CD8-positive, alpha-beta memory T cell (primary cell): ENCODE measurements at regions not wholly inside any gene's neighbourhood (a gene's known extent, or its start where the extent isn't known, plus 50 kb on each side); places are given as distances from the start of the nearest gene placed in this dataset.

ENCODE experiments used
- CTCF ChIA-PET: fragments of 350-600 bp; sonication (Branson Sonifier 250); formaldehyde crosslinking; loops from one replicate; lab custom pipeline; 2021; ENCODE audit warnings: antibody characterized with exemption; lab: Charles Lee
- POLR2A ChIA-PET: fragments of 350-600 bp; sonication (Branson Sonifier 250); formaldehyde crosslinking; loops from one replicate; lab custom pipeline; 2021; ENCODE audit warnings: antibody characterized with exemption; lab: Charles Lee
- DNase-seq, 5 donors: peaks; one replicate each; pipeline versions ENCODE4 v3.0.0 to v3.0.0-alpha.2; 2020 to 2022; ENCODE audit warnings: mixed read lengths in 1 of 5
- H3K27ac ChIP-seq: one replicate; pipeline ENCODE4 v1.7.0; 2013; ENCODE audit warnings: low read depth, mild to moderate bottlenecking, low read length, moderate library complexity
- H3K27me3 ChIP-seq: 2 replicates; pipeline ENCODE4 v1.7.0; 2013; ENCODE audit warnings: low read length, mild to moderate bottlenecking; ENCODE audit not compliant: insufficient read depth, poor library complexity, severe bottlenecking
- H3K36me3 ChIP-seq: 2 replicates; pipeline ENCODE4 v1.7.0; 2013; ENCODE audit warnings: mild to moderate bottlenecking, low read length, moderate library complexity; ENCODE audit not compliant: insufficient read depth
- H3K4me1 ChIP-seq: 2 replicates; pipeline ENCODE4 v1.7.0; 2013; ENCODE audit warnings: mild to moderate bottlenecking, low read length, moderate library complexity; ENCODE audit not compliant: insufficient read depth
- H3K4me3 ChIP-seq: 2 replicates; pipeline ENCODE4 v1.7.0; 2013; ENCODE audit warnings: mild to moderate bottlenecking, low read length
- H3K9me3 ChIP-seq: 2 replicates; pipeline ENCODE4 v1.7.0; 2013; ENCODE audit warnings: mild to moderate bottlenecking, low read length
- H3K27ac Mint-ChIP-seq, 8 donors: one replicate each; pipeline ENCODE4 v1.8.0; 2020 to 2021; ENCODE audit warnings: mixed read lengths in 8 of 8, mild to moderate bottlenecking in 6 of 8, inconsistent platforms in 3 of 8, moderate library complexity in 3 of 8
- H3K27me3 Mint-ChIP-seq, 2 donors: one replicate each; pipeline ENCODE4 v1.8.0; 2020 to 2021; ENCODE audit warnings: mixed read lengths in 2 of 2, mild to moderate bottlenecking in 1 of 2, moderate library complexity in 1 of 2
- H3K36me3 Mint-ChIP-seq, 3 donors: one replicate each; pipeline ENCODE4 v1.8.0; 2020 to 2021; ENCODE audit warnings: mixed read lengths in 3 of 3, inconsistent platforms in 1 of 3, mild to moderate bottlenecking in 1 of 3
- H3K4me1 Mint-ChIP-seq, 3 donors: one replicate each; pipeline ENCODE4 v1.8.0; 2020 to 2021; ENCODE audit warnings: mixed read lengths in 3 of 3, inconsistent platforms in 1 of 3, mild to moderate bottlenecking in 1 of 3
- H3K4me3 Mint-ChIP-seq, 7 donors: one replicate each; pipeline ENCODE4 v1.8.0; 2020 to 2021; ENCODE audit warnings: mixed read lengths in 7 of 7, mild to moderate bottlenecking in 6 of 7, moderate library complexity in 4 of 7, inconsistent platforms in 2 of 7
- H3K9me3 Mint-ChIP-seq, 5 donors: one replicate each; pipeline ENCODE4 v1.8.0; 2020 to 2022; ENCODE audit warnings: mixed read lengths in 5 of 5, mild to moderate bottlenecking in 3 of 5, moderate library complexity in 2 of 5, inconsistent platforms in 1 of 5

- ChIA-PET CTCF (no interaction called here), POLR2A (no interaction called here)
- Mint-ChIP-seq H3K27me3 (peaks cover 16 to 30% of the 10 kb centered on the region in 2 donors), H3K4me3 (no peak overlapping the region), H3K27ac (no peak overlapping the region), H3K36me3 (peaks cover 0 to 11% (median 0%) of the 10 kb centered on the region in 3 donors), H3K4me1 (no peaks in the 10 kb centered on the region), H3K9me3 (peaks cover 11 to 16% (median 15%) of the 10 kb centered on the region in 5 donors)
- H3K36me3 ChIP-seq = no peaks in the 10 kb centered on the region
- no peak for DNase-seq
- no peaks in the 10 kb centered on the region for H3K27me3 ChIP-seq
- H3K9me3 ChIP-seq = no peaks in the 10 kb centered on the region
- no peak overlapping the region for H3K4me3 ChIP-seq
- no peaks in the 10 kb centered on the region for H3K4me1 ChIP-seq
- H3K27ac ChIP-seq = no peak overlapping the region
These were observed 93.3 kb upstream of the ALKAL2 start for GRCh38 chr2:381181-381580.

- Histone ChIP-seq H3K27ac (no peak overlapping the region), H3K36me3 (no peaks in the 10 kb centered on the region), H3K4me3 (no peak overlapping the region), H3K4me1 (no peaks in the 10 kb centered on the region), H3K27me3 (no peaks in the 10 kb centered on the region), H3K9me3 (no peaks in the 10 kb centered on the region)
- ChIA-PET CTCF (no interaction called here), POLR2A (no interaction called here)
- peaks cover 16 to 30% of the 10 kb centered on the region in 2 donors for H3K27me3 Mint-ChIP-seq
- no peak overlapping the region for H3K27ac Mint-ChIP-seq
- peaks cover 11 to 16% (median 15%) of the 10 kb centered on the region in 5 donors for H3K9me3 Mint-ChIP-seq
- no peak overlapping the region for H3K4me3 Mint-ChIP-seq
- DNase-seq = no peak
- H3K4me1 Mint-ChIP-seq = no peaks in the 10 kb centered on the region
- peaks cover 0 to 11% (median 0%) of the 10 kb centered on the region in 3 donors for H3K36me3 Mint-ChIP-seq
These were observed 92.9 kb upstream of the ALKAL2 start for GRCh38 chr2:380772-381171.

GRCh38 chr2:380221-380620 lies 92.3 kb upstream of the ALKAL2 start:
- Mint-ChIP-seq H3K27ac (no peak overlapping the region), H3K9me3 (peaks cover 11 to 16% (median 15%) of the 10 kb centered on the region in 5 donors), H3K4me3 (no peak overlapping the region), H3K4me1 (no peaks in the 10 kb centered on the region), H3K36me3 (peaks cover 0 to 11% (median 0%) of the 10 kb centered on the region in 3 donors), H3K27me3 (peaks cover 17 to 34% of the 10 kb centered on the region in 2 donors)
- CTCF ChIA-PET = no interaction called here
- POLR2A ChIA-PET = no interaction called here
- Histone ChIP-seq H3K4me1 (no peaks in the 10 kb centered on the region), H3K36me3 (no peaks in the 10 kb centered on the region), H3K27me3 (no peaks in the 10 kb centered on the region), H3K4me3 (no peak overlapping the region), H3K27ac (no peak overlapping the region), H3K9me3 (no peaks in the 10 kb centered on the region)
- no peak for DNase-seq

GRCh38 chr2:379778-380177 lies 91.9 kb upstream of the ALKAL2 start:
- Histone ChIP-seq H3K27ac (no peak overlapping the region), H3K4me1 (no peaks in the 10 kb centered on the region), H3K4me3 (no peak overlapping the region), H3K27me3 (no peaks in the 10 kb centered on the region), H3K36me3 (no peaks in the 10 kb centered on the region), H3K9me3 (no peaks in the 10 kb centered on the region)
- Mint-ChIP-seq H3K4me3 (no peak overlapping the region), H3K9me3 (peaks cover 11 to 16% (median 15%) of the 10 kb centered on the region in 5 donors), H3K27ac (no peak overlapping the region), H3K27me3 (peaks cover 21 to 36% of the 10 kb centered on the region in 2 donors), H3K4me1 (no peaks in the 10 kb centered on the region), H3K36me3 (peaks cover 0 to 11% (median 0%) of the 10 kb centered on the region in 3 donors)
- ChIA-PET POLR2A (no interaction called here), CTCF (no interaction called here)
- DNase-seq = no peak

GRCh38 chr2:378364-378763 lies 90.5 kb upstream of the ALKAL2 start:
- no peaks in the 10 kb centered on the region for H3K4me1 ChIP-seq
- no peaks in the 10 kb centered on the region for H3K4me1 Mint-ChIP-seq

GRCh38 chr2:377414-377813 lies 89.5 kb upstream of the ALKAL2 start:
- H3K4me1 ChIP-seq = no peaks in the 10 kb centered on the region
- H3K27me3 ChIP-seq = no peaks in the 10 kb centered on the region
- no peak for DNase-seq
- H3K4me3 ChIP-seq = no peak overlapping the region
- H3K27ac ChIP-seq = no peak overlapping the region
- peaks cover 24 to 51% of the 10 kb centered on the region in 2 donors for H3K27me3 Mint-ChIP-seq
- ChIA-PET CTCF (no interaction called here), POLR2A (no interaction called here)
- peaks cover 11 to 16% (median 15%) of the 10 kb centered on the region in 5 donors for H3K9me3 Mint-ChIP-seq
- H3K36me3 ChIP-seq = no peaks in the 10 kb centered on the region
- no peaks in the 10 kb centered on the region for H3K4me1 Mint-ChIP-seq
- H3K36me3 Mint-ChIP-seq = peaks cover 0 to 11% (median 0%) of the 10 kb centered on the region in 3 donors
- H3K4me3 Mint-ChIP-seq = no peak overlapping the region
- H3K9me3 ChIP-seq = no peaks in the 10 kb centered on the region
- H3K27ac Mint-ChIP-seq = no peak overlapping the region

More at GRCh38 chr2:378364-378763, 90.5 kb upstream of the ALKAL2 start:
- peaks cover 24 to 44% of the 10 kb centered on the region in 2 donors for H3K27me3 Mint-ChIP-seq
- DNase-seq = no peak
- Histone ChIP-seq H3K27ac (no peak overlapping the region), H3K4me3 (no peak overlapping the region), H3K36me3 (no peaks in the 10 kb centered on the region), H3K9me3 (no peaks in the 10 kb centered on the region), H3K27me3 (no peaks in the 10 kb centered on the region)
- H3K36me3 Mint-ChIP-seq = peaks cover 0 to 11% (median 0%) of the 10 kb centered on the region in 3 donors
- H3K27ac Mint-ChIP-seq = no peak overlapping the region
- POLR2A ChIA-PET = no interaction called here
- CTCF ChIA-PET = no interaction called here
- peaks cover 11 to 16% (median 15%) of the 10 kb centered on the region in 5 donors for H3K9me3 Mint-ChIP-seq
- H3K4me3 Mint-ChIP-seq = no peak overlapping the region

GRCh38 chr2:375956-376307 lies 88.0 kb upstream of the ALKAL2 start:
- Histone ChIP-seq H3K4me1 (no peaks in the 10 kb centered on the region), H3K36me3 (no peaks in the 10 kb centered on the region), H3K4me3 (no peak overlapping the region), H3K9me3 (no peaks in the 10 kb centered on the region), H3K27ac (no peak overlapping the region), H3K27me3 (no peaks in the 10 kb centered on the region)
- Mint-ChIP-seq H3K9me3 (peaks cover 13 to 19% (median 15%) of the 10 kb centered on the region in 5 donors), H3K36me3 (peaks cover 0 to 19% (median 0%) of the 10 kb centered on the region in 3 donors), H3K27me3 (peaks cover 19 to 65% of the 10 kb centered on the region in 2 donors), H3K27ac (no peak overlapping the region), H3K4me1 (no peaks in the 10 kb centered on the region), H3K4me3 (no peak overlapping the region)
- DNase-seq = no peak
- ChIA-PET CTCF (no interaction called here), POLR2A (no interaction called here)

GRCh38 chr2:375270-375955 lies 87.5 kb upstream of the ALKAL2 start:
- Mint-ChIP-seq H3K36me3 (peaks cover 0 to 20% (median 0%) of the 10 kb centered on the region in 3 donors), H3K27me3 (peaks cover 19 to 63% of the 10 kb centered on the region in 2 donors), H3K4me3 (no peak overlapping the region), H3K27ac (no peak overlapping the region), H3K4me1 (no peaks in the 10 kb centered on the region), H3K9me3 (peaks cover 15 to 20% (median 15%) of the 10 kb centered on the region in 5 donors)
- H3K4me1 ChIP-seq = no peaks in the 10 kb centered on the region
- POLR2A ChIA-PET = no interaction called here
- no peaks in the 10 kb centered on the region for H3K36me3 ChIP-seq
- no peak overlapping the region for H3K4me3 ChIP-seq
- no peak overlapping the region for H3K27ac ChIP-seq
- CTCF ChIA-PET = no interaction called here
- H3K9me3 ChIP-seq = no peaks in the 10 kb centered on the region
- no peak for DNase-seq
- no peaks in the 10 kb centered on the region for H3K27me3 ChIP-seq
